ENCODE measurements at regions not wholly inside any gene's neighbourhood (a gene's known extent, or its start where the extent isn't known, plus 50 kb on each side); places are given as distances from the start of the nearest gene placed in this dataset.

DNA sequence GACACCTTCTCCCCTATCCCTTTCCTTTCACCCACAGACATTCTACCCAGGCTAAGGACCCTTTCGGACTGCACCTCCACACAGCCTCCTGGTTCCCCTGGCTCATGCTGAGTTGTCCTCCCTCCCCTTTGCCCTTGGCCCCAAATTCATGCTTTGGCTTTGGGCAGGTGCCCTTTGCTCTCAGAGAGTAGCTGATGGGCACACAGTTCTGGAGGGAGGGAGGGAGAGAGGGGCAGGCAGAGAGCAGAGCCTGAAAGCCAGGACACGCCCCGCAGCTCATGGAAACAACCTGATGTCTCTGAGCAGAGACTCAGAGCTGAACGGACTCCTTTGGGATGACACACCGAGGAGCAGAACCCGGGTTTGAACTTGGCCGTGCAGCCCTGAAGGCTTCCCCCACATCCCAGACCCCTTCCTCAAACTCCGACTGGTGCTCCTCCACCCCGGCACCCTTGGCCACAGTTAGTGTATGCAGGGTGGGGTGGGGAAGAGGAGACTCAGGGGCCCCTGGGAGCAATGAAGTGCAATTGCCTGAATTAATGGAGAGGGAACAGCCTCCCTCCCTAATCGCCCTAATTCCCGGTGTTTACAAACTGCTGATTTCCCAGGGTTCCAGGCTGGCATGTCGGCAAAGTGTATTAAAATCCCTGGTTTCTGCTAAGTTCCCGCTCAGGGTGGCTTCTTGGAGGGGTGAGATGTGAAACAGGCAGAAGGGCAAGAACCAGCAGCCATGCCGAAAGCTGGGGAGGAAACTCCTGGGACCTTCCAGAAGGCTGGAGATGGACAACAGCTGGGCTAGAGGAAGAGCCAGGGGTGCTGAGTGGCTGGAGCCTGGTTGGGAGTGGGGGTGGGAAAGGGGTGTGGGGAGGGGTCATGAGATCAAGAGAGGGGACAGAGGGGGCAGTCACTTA, 71.2 kb upstream of the SHISAL1 start:
- no peak for TF ChIP-seq POLR2A (IDR thresholded peaks at IDR 0.05; ENCODE audit: low read depth, low read length)
- TF ChIP-seq POLR2AphosphoS5 (IDR thresholded peaks at IDR 0.05; ENCODE audit: low read depth, low read length) = no peak

Measured in GM12892 (cell line).